Hematopoietic multipotent progenitor cell (in vitro differentiated cells): ENCODE measurements at regions not wholly inside any gene's neighbourhood (a gene's known extent, or its start where the extent isn't known, plus 50 kb on each side); places are given as distances from the start of the nearest gene placed in this dataset.
"Not testable (repeated sequence)": the region's sequence is repeated elsewhere in the genome, so short reads cannot be mapped to it uniquely, and the experiment has no call there.

Source experiments
- DNase-seq, 3 donors: peaks; one replicate each; pipeline ENCODE4 v3.0.0-alpha.2; 2011 to 2015; ENCODE audit warnings: low read depth in 2 of 3, low spot score in 2 of 3

DNA sequence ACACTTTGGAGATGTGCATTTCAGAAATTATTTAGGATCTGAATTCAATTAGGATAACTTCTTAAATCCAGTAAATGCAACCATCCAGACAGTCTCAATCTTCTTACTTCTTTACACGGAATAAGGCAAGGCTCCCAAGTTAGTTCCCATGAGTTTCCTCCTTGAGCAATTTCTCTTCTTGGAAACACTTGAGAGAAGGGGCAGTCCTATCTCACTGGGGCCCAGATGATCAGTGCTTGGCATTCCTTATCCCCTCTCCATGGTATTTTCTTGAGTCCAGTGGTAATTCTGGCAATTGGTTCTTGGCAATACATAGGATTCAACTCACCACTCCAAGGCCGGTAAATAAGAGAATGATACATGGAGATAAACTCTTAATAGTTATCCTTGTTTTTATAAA is 87.1 kb upstream of the PTHLH start:
- DNase-seq = no peak

DNA sequence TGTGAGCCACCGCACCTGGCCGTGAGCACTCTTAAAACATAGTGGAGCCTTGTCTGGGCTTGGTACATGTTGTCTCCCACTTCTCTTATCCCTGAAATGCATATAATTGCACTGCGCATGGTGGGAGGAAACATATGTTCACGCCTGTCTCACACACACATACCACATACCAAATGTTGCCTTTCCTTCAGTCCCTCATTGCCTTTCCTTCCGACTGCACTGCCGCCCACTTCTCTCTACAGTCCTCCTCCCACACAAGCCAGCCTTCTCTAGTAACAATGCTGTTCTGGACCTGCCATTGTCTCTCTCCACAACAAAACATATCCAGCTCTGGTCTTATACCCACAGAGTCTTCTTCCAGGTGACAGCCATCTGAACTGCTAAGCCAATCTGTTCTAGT is 88.3 kb upstream of the PTHLH start:
- DNase-seq = no peak

DNA sequence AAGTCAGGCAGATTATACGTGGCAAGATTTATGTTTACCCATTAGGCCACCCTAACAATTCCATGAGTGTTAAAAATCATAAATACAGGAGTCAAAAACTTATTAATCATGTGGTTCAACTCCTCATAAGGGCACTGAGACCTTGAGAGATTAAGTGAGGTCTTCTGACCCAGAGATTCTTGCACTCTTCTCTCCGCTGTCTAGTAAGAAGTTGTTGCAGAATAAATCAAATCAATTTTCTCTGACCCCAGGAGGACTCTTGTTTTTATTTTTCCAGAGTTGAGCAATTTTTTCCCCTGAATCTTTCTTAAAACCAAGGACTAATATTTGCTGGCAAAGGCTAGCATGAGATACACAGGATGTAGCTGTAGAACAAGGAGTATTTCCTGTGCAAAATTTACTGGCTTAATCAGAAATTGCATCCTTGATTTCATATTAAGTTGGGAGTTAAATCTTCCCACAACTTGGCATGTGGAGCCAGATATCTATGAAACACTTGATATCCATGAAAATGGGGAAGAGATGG is 90.9 kb upstream of the PTHLH start:
- no peak for DNase-seq

DNA sequence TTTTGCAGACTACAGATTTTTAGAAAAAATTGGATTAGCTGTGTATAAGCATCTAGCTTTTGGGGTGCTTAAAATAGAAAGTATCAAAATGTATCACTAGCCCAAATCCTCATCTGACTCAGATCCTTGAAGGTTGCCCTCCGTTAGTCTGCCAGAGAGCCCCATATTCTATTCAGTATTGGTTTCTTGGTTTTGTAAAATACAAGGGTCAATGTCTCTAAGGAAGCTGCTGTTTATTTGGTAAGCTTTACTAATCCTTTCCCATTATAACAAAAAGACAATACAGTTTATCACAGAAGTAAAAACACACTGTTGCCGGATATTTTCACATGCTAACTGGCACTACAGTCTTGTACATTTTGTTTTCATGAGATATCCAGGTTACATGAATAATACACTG is 92.8 kb upstream of the PTHLH start:
- no peak for DNase-seq

GRCh38 chr12:28065889-28066630 is 93.5 kb upstream of the PTHLH start:
- DNase-seq = no peak

DNA sequence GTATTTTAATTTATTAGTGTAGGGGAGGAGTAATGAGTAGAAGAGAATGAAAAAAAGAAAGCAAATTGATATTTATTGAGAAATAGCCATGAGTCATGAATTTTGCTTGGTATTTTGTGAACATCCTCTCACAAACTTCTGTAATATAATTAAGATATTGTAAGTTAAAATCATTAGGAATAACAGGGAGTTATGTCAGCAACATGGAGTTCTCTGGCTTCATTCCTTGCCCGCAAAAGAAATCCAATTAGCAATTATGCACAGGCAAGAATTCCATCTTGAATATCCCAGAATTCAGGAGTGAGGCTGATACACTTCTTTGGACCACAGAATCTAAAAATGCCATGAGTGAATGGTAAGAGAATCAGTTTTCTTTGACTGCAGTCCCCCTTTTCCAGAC is 94.3 kb upstream of the PTHLH start:
- no peak for DNase-seq

- no peak for DNase-seq
These were observed 95.9 kb upstream of the PTHLH start for GRCh38 chr12:28068467-28068866.

DNA sequence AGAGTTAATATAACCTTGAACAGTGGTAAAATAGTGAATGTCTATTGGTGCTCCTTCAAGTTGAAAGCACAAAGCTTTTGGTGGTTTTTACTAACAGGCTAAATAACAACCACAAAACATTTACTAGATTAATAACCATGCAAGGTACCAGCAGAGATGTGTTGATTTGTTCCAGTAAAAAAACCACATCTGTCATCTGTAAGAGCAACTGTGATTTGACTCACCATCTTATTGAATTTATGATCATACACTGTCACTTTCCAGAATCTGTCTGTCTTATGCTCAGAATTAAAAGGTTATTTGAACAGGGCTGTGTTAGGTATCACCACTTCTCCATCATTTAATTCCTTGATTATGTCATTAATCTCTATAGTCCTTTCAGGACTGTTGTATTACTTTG is 107.0 kb upstream of the PTHLH start:
- DNase-seq = no peak

DNA sequence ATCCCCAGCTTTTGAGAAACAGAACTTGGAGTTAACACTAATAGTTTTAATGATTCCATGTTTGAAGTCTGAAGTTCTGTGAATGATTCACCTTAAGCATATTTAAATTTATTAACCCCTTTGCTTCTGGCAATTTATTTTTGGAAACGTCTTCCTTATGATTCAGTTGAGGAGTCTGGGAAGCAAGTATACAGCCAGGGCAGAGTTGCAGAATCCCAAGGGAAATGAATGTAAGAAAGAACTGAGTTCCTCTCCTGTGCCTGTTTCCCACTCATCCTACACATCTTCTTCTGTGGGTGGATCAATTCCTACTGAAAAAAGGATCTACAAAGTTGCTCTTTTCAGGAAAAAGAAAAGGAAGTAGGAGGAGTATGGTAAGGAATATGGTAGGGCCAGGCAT is 108.2 kb upstream of the CCDC91 start:
- DNase-seq = no peak

- DNase-seq = no peak
These were observed 106.2 kb upstream of the CCDC91 start for GRCh38 chr12:28083840-28084678.

DNA sequence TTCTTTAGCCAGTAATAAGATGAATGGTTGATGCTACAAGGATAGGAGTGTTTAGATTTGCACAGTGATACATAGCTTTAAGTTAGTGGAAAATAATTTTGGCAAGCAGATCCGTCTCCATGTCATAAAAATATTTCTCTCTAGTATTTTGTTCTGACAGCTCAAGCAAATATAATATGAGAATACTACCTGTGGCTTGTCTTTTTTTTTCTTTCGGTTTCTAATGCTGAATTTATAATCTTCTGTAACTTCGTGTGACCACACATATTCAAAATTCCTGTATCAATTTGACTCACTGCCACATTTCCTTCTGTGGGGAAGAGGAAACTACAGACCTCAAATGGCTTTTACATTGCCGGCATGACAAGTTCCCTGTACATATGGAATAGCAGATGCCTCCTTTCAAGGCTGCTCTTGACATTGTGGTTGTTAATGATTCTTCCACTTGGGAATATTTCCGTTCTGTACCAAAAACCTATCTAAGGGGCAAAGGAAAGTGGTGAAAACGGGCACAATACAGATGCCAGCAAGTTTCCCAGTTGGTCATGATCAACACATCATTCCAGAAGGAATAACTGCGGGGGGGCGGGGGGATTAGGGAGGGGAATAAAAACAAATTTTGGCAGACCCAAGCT is 103.6 kb upstream of the CCDC91 start:
- no peak for DNase-seq

DNA sequence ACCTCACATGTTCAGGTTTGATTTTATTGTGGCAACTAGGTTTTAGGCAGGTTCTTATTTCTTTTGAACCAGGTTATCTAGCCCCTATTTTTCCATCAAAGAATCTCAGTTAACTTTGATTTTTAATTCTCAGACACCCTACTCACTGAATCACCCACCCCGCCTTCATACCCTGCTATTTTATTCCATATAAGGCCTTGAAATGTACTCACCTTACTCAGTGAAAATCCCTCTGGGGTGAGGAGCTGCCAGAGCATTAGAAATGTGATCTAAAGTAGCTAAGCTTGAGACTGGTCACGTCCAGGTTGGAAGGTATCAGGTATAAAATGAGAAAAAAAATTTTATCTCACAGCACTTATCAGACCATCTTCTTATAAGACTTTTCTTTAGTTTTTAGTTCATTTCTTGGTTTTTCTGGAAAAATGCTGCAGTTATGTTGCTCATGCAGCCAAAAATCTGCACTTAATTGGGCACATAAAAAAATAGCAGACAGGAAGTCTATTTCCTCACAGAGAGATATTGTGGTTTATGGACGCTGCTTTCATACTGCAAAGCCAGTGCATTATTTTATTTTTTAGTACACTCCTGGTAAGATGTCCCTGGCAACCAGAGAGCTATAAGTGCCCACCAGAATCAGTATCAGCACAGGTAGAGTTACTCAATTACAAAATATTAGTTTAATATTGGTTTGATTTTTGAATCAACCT is 101.5 kb upstream of the CCDC91 start:
- no peak for DNase-seq

DNA sequence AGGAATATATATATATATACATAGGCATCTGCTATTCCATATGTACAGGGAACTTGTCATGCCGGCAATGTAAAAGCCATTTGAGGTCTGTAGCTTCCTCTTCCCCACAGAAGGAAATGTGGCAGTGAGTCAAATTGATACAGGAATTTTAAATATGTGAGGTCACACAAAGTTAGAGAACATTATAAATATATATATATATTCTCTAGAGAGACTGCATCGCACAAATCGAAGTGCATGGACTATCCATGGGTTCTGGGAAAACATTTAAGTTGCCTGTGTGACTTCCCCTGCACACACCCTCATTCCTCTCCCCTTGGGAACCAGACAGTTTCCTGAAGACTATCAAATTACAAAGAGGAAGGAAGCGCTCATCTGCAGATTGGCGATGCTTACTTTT is 100.9 kb upstream of the CCDC91 start:
- no peak for DNase-seq

DNA sequence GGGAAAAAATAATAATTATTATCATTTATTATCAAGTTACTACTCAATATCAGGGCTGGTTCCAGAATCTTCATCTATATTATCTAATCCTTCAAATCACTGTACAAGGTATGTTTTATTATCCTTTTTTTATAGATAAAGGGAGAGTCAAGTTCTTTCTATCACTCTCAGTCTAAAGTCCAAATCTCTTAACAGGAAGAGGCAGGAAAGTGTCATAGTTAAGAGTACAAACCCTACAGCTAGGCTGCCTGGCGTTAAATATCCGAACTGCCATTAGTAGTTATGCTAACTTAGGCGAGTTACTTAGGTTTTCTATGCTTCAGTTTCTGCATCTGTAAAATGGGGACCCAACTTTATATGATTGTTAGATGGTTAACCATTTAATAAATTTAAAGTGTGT is 99.4 kb upstream of the CCDC91 start:
- no peak for DNase-seq

DNA sequence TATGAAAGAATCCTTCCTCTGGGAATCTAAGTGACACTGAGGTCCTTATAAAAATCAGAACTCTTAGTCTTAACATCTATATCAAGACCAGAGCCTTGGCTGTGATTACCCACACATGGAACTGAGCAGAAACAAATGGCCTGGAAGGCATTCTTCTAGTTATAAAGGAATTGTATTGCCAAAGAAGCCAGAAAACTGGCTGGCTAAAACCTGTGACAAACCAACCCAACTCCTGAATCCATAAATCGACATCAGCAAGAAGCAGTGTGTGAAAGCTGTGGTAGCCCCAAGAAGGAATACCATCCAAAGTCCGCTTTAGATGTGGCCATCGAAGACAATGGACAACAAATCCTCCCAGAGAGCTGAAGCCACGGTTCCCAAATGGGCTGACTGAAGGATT is 97.9 kb upstream of the CCDC91 start:
- no peak for DNase-seq

GRCh38 chr12:28096649-28097048 is 93.6 kb upstream of the CCDC91 start:
- DNase-seq = no peak

DNA sequence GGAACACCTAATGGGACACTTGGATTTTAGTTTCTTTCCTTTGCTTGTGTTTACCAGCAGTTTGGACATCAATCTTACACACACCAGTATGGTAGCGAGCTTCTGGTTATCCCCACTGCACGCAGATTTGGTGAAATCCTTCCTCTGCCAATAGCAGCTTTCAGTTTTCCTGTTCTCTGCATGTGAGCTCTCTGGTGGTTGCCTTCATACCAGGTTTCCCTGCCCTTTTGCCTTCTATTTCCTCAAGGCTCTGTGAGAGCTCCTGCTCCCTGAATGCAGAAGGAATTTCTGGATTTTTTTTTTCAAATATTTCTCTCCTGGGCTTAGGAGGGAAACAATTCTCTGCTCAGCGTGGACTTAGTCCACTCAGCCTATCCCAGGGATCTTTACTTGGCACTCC is 93.0 kb upstream of the CCDC91 start:
- no peak for DNase-seq

DNA sequence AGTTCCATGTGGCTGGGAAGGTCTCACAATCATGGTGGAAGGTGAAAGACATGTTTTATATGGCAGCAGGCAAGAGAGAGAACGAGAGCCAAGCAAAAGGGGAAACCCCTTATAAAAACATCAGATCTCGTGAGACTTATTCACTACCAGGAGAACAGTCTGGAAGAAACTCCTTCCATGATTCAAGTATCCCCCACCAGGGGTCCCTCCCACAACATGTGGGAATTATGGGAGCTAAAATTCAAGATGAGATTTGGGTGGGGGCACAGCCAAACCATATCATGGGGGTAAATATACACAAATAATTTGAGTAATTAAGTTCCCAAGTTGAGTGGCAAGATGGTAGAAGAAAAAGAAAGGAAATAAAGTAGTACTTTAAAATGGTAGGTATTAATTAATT is 91.0 kb upstream of the CCDC91 start:
- not testable (repeated sequence) for DNase-seq

GRCh38 chr12:28099871-28100270 is 90.4 kb upstream of the CCDC91 start:
- no peak for DNase-seq

DNA sequence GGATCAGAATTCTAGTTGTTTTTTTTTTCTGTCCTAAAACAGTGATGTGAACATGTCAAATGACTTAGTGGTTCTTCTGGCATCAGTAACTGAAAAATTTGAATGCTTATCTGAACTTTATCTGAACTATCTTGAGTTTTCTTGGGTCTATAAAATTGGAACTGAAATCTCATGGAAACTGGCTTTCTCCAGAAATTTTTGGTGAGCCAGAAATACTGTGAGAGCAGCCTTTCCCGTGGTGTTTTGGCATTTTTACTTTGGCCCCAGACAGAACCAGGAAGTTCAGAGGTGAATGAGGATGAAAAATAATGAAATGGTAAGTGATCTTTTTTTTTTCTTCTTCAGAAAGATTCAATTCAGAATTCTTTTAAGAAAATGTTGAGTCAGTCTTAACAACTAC is 89.5 kb upstream of the CCDC91 start:
- no peak for DNase-seq

- DNase-seq = no peak
These were observed 85.9 kb upstream of the CCDC91 start for GRCh38 chr12:28104316-28104715.
